ENCODE measurements at regions not wholly inside any gene's neighbourhood (a gene's known extent, or its start where the extent isn't known, plus 50 kb on each side); places are given as distances from the start of the nearest gene placed in this dataset.
"Not testable (repeated sequence)": the region's sequence is repeated elsewhere in the genome, so short reads cannot be mapped to it uniquely, and the experiment has no call there.

GRCh38 chr11:29244355-29244754, 772.5 kb downstream of the KCNA4 start:
- DNase-seq (ENCODE audit: low spot score), result no peak

DNA sequence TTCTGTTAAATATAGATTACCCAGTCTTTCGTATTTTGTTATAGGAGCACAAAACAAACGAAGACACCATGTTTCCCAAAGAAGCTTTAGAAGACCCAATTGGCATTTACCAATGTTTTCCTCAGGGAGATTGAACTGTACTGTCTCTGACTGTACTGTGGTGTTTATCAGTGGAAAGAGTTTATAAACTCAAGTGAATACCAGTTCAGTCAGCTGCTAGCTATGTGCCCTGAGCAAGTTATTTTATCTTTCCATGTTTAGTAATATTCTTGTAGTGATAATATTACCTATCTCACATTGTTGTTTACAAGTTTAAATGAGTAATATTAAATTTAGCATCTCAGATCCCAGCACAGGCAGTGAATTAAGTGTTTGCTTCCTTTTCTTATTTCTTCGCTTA, 773.2 kb downstream of the KCNA4 start:
- no peak for DNase-seq (ENCODE audit: low spot score)

GRCh38 chr11:29231991-29232390, 784.8 kb downstream of the KCNA4 start:
- no peak for DNase-seq (ENCODE audit: low spot score)

DNA sequence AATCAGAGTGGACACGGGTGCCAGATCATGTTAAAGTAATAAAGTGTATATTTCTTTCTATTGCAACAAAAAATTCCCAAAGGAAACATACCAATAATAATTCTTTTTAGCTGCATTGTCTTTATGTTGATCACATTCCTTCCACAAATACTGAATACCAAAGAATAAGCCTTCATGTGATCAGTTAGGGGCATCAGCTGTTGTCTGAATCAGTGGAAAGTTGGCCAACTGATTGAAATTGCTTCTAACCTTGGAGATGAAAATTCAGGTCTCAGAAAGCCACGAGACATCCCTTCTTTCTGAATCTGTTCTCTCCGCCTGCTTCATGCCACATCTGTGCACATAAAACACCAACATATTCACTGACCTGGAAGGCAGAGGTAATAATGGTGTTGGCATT, 785.2 kb downstream of the KCNA4 start:
- DNase-seq (ENCODE audit: low spot score), result no peak

GRCh38 chr11:29227811-29228210, 789.0 kb downstream of the KCNA4 start:
- DNase-seq (ENCODE audit: low spot score), result no peak

GRCh38 chr11:29224739-29225384, 792.0 kb downstream of the KCNA4 start:
- no peak for DNase-seq (ENCODE audit: low spot score)

- DNase-seq (ENCODE audit: low spot score), result not testable (repeated sequence)
Measured at GRCh38 chr11:29219531-29219930, 797.3 kb downstream of the KCNA4 start.

- no peak for DNase-seq (ENCODE audit: low spot score)
Measured at GRCh38 chr11:29217901-29218300, 798.9 kb downstream of the KCNA4 start.

DNA sequence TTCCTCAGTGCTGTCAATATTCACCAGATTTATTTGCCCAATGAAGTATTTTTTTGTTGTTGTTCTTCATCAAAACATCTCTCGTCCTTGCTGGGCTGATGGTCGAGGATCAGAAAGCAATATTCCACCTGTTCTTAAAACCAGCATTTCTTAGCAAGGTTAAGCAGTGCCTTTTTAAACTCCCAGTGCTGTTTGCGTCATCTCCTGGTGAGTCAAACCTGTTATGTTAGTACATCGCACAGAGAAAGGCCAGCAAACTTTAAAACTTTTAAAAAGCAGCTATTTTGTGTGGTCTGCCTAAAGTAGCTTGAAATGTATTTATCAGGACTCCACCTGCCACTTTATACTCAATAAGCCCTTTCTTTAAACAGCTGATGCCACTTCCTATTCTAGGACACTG, 802.0 kb downstream of the KCNA4 start:
- no peak for DNase-seq (ENCODE audit: low spot score)

DNA sequence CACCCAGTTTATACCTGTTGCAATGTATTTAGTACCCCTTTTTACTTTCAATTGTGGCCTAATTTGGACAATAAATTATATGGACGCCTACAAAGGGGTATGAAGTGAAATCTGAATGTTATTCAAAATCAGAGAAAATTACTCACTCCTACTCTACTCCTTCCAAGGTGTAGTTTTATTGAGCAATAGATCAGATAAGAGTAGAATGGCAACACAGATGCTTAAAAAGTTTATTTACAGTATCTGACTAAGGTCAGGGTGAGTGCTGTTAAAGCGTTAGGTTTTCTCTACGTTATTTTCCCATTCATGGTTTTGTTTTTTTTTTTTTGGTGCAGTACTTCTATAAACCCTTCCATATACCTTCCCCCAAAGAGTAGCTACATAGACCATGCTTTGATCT, 805.6 kb downstream of the KCNA4 start:
- DNase-seq (ENCODE audit: low spot score), result no peak

GRCh38 chr11:29210426-29210825, 806.4 kb downstream of the KCNA4 start:
- DNase-seq (ENCODE audit: low spot score), result no peak

DNA sequence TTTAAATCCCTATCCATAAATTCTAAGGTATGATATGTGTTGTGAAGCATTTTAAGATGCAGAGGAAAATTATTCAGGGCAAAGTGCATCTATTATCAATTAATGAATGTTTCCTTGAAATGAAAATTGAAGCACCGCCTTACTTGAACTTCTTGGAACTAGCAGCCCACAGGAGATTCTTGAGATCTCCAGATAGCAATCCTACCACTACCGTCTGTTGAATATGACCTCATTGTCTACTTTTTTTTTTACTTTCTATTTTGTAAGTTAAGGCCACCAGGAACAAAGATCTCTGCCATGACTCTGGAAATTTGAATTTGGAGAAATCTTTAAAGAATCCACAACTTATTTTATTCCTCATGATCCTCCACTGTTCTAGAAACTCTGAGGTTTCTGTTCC, 808.7 kb downstream of the KCNA4 start:
- no peak for DNase-seq (ENCODE audit: low spot score)

- no peak for DNase-seq (ENCODE audit: low spot score)
Measured at GRCh38 chr11:29200791-29201562, 815.9 kb downstream of the KCNA4 start.

DNA sequence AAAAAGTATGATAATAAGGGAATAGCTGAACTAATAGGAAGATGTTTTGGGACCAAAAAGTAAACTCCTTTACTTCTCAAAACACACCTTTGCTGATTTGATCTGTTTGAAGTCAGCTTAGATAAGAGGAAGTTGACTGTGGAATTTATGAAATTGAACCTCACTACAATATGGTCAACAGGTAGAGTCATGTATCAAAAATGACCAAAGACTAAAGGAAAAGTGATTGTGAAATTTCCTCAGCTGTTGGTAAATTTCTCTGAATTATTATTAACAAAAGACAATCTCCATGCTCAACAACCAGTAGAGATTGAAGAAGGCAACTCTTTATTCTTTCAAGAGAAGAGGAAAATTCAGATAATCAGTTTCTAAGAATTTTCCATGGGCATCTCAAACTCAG, 826.5 kb downstream of the KCNA4 start:
- no peak for DNase-seq (ENCODE audit: low spot score)

- no peak for DNase-seq (ENCODE audit: low spot score)
Measured at GRCh38 chr11:29187215-29187614, 829.6 kb downstream of the KCNA4 start.

- no peak for DNase-seq (ENCODE audit: low spot score)
Measured at GRCh38 chr11:29184939-29185890, 831.6 kb downstream of the KCNA4 start.

GRCh38 chr11:29183301-29183700, 833.5 kb downstream of the KCNA4 start:
- DNase-seq (ENCODE audit: low spot score), result no peak

GRCh38 chr11:29173660-29174062, 843.2 kb downstream of the KCNA4 start:
- no peak for DNase-seq (ENCODE audit: low spot score)

DNA sequence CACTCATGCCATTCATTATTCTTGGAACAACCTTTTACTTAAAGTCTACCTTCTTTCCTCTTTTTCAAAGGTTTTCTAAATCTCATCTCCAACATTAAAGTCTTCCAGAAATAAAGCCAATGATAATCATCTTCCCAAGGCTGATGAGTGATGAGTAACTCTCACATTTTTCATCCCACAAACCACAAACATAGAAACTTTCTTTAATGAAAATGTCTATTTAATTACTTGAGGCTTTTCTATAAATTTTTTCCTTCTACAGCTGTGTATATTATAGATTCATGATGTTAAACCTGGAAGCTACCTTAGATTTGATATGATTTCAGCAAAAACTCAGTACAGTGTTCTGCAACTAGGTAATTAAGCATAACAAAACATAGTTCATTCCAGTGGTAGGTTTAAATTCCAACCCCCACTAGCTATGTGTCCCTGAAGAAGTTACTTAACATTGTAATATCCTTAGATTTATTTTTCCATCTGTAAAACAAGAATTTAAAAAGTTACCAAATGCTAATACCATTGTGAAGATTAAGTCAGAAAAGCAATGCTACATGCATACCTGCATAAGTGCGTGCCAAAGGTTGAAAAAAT, 845.4 kb downstream of the KCNA4 start:
- no peak for DNase-seq (ENCODE audit: low spot score)

- DNase-seq (ENCODE audit: low spot score), result no peak
Measured at GRCh38 chr11:29166306-29166705, 850.5 kb downstream of the KCNA4 start.

DNA sequence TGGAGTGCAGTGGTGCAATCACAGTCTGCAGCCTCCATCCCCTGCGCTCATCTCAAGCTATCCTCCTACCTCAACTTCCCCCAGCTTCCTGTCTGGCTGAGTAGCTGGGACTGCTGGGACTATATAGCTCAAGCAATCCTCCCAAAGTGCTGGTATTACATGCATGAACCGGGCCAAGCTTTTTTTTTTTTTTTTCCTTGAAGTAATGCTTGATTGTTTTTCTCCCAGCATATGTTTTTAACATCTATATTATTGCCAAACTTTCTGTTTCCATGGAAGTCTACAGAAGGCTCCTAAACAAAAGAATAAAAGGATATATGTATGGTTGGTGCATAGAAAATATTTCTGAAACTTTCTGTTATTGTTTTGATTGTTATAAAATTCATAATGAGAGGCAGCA, 853.6 kb downstream of the KCNA4 start:
- DNase-seq (ENCODE audit: low spot score), result no peak

DNA sequence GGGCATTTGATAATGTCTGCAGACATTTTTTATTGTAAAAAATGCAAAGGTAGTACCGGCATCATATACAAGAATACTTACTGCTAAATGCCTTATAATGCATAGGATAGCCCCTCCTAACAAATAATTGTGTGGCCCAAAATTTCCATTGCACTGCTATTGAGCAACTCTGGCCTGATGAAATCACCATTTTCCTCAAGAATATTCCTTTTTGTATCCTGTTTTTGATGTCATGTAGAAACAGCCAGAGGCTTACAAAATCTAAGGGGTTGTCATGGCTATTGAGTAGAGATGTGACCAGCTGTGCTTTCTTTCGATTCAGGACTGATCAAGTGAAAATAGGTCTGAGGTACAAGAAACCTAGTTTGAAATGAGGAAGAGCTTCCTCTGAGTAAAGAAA, 854.3 kb downstream of the KCNA4 start:
- no peak for DNase-seq (ENCODE audit: low spot score)

Measured in CD4-positive, alpha-beta T cell treated with Interleukin-15 for 4 hours (primary cell).